Endothelial cell (in vitro differentiated cells): ENCODE measurements at regions not wholly inside any gene's neighbourhood (a gene's known extent, or its start where the extent isn't known, plus 50 kb on each side); places are given as distances from the start of the nearest gene placed in this dataset.

Experiments
- DNase-seq: peaks from one replicate; pipeline ENCODE4 v3.0.0; 2021; ENCODE audit warnings: low spot score
- H3K27ac Mint-ChIP-seq: one replicate; pipeline ENCODE4 v1.8.0; 2021; ENCODE audit warnings: mixed read lengths, inconsistent platforms; ENCODE audit not compliant: unreplicated experiment
- H3K27me3 Mint-ChIP-seq: one replicate; pipeline ENCODE4 v1.8.0; 2021; ENCODE audit warnings: mild to moderate bottlenecking, moderate library complexity, mixed read lengths, inconsistent platforms; ENCODE audit not compliant: unreplicated experiment
- H3K36me3 Mint-ChIP-seq: one replicate; pipeline ENCODE4 v1.8.0; 2021; ENCODE audit warnings: mild to moderate bottlenecking, low read depth, mixed read lengths, inconsistent platforms; ENCODE audit not compliant: unreplicated experiment
- H3K4me1 Mint-ChIP-seq: one replicate; pipeline ENCODE4 v1.8.0; 2021; ENCODE audit warnings: mild to moderate bottlenecking, mixed read lengths, inconsistent platforms; ENCODE audit not compliant: unreplicated experiment
- H3K4me3 Mint-ChIP-seq: one replicate; pipeline ENCODE4 v1.8.0; 2021; ENCODE audit warnings: mild to moderate bottlenecking, mixed read lengths, inconsistent platforms; ENCODE audit not compliant: unreplicated experiment
- H3K9me3 Mint-ChIP-seq: one replicate; pipeline ENCODE4 v1.8.0; 2021; ENCODE audit warnings: mixed read lengths, inconsistent platforms; ENCODE audit not compliant: unreplicated experiment
- TF ChIP-seq, protein P1 (sequence below): fragments of 200-600 bp; sonication (generic); IDR thresholded peaks from one replicate; pipeline ENCODE4 v1.5.0; 2021; ENCODE audit warnings: antibody characterized with exemption; ENCODE audit not compliant: unreplicated experiment

DNA sequence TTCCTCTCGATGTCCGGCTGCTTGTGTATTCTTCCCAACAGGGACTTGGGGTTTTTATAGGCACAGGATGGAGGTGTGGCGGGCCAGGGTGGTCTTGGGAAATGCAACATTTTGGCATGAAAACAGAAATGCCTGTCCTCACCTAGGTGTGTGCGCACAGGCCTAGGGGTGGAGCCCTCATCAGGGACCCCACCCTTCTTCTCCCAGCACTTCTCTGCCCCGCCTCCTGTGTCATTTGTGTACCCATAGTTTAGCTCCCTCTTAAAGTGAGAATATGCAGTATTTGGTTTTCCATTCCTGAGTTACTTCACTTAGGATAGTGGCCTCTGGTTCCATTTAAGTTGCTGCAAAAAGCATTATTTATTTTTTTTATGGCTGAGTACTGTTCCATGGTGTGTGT is 90.2 kb upstream of the ITGB1 start:
- no peak for DNase-seq
- H3K4me1 Mint-ChIP-seq = peaks cover 1% of the 10 kb centered on the region
- no peaks in the 10 kb centered on the region for H3K36me3 Mint-ChIP-seq
- no peaks in the 10 kb centered on the region for H3K9me3 Mint-ChIP-seq
- H3K27me3 Mint-ChIP-seq = no peaks in the 10 kb centered on the region
- H3K4me3 Mint-ChIP-seq = no peak overlapping the region
- H3K27ac Mint-ChIP-seq = no peak overlapping the region
- TF ChIP-seq, protein P1, sequence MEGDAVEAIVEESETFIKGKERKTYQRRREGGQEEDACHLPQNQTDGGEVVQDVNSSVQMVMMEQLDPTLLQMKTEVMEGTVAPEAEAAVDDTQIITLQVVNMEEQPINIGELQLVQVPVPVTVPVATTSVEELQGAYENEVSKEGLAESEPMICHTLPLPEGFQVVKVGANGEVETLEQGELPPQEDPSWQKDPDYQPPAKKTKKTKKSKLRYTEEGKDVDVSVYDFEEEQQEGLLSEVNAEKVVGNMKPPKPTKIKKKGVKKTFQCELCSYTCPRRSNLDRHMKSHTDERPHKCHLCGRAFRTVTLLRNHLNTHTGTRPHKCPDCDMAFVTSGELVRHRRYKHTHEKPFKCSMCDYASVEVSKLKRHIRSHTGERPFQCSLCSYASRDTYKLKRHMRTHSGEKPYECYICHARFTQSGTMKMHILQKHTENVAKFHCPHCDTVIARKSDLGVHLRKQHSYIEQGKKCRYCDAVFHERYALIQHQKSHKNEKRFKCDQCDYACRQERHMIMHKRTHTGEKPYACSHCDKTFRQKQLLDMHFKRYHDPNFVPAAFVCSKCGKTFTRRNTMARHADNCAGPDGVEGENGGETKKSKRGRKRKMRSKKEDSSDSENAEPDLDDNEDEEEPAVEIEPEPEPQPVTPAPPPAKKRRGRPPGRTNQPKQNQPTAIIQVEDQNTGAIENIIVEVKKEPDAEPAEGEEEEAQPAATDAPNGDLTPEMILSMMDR = no peak

DNA sequence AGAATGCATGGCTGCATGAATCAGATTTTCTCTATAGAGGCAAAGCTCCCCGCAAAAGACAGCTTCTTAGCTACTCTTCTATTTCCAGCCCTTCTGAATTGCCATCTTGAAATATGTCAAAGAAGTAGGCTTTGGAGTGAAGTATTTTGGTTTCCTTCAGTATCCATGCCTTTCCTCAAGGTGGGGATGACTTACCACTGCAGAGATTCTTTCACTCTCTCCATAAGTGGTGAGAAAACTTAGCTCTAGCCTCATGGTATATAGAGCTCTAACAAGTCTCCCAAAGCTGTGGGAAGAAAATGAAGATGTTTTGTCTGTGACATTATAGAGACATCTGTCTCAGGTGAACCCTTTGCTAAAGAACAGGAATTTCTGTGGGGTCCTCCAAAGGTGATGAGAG is 89.6 kb upstream of the ITGB1 start:
- H3K27me3 Mint-ChIP-seq = no peaks in the 10 kb centered on the region
- H3K27ac Mint-ChIP-seq = no peak overlapping the region
- H3K4me3 Mint-ChIP-seq = no peak overlapping the region
- H3K9me3 Mint-ChIP-seq = no peaks in the 10 kb centered on the region
- DNase-seq = no peak
- TF ChIP-seq, protein P1 = no peak
- H3K4me1 Mint-ChIP-seq = no peaks in the 10 kb centered on the region
- no peaks in the 10 kb centered on the region for H3K36me3 Mint-ChIP-seq

DNA sequence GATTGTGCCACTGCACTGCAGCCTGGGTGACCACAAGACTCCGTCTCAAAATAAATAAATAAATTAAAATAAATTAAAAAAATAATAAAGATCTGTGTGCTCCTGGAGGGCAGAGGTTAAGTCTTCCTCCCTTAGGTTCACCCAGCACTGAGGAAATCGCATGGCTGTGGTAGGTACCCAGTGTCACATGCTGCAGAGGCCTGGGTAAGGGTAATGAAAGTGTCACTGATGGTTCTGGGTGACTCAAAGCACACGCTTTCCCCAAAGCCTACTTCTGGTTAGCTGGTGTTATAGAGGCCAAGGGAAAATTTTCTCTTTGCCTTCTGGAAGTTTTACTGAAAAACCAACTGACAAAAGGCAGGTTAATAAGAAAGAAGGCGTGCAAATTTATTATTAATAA is 88.8 kb upstream of the ITGB1 start:
- Mint-ChIP-seq H3K27me3 (peaks cover 2% of the 10 kb centered on the region), H3K4me3 (no peak overlapping the region), H3K4me1 (no peaks in the 10 kb centered on the region), H3K36me3 (no peaks in the 10 kb centered on the region), H3K9me3 (no peaks in the 10 kb centered on the region), H3K27ac (no peak overlapping the region)
- TF ChIP-seq, protein P1 = no peak
- DNase-seq = no peak

DNA sequence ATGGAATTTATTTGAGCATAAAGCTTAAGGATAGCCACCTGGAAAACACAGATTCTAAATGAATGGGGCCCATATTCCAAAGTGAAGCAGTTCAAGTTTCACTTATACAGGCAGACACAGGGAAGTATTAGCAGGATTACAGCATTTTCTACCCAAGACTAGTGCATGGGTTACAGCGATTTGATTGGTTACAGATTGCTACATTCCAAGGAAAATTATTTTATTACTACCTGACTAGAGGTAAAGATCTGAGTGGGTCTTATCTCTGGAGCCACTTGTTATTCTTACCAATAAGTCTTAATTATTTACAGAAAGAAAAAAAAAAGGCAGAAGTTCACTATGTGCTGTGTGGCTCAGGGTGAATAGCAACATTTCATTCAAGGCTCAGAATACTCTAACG is 87.4 kb upstream of the ITGB1 start:
- H3K36me3 Mint-ChIP-seq = no peaks in the 10 kb centered on the region
- peaks cover 3% of the 10 kb centered on the region for H3K27me3 Mint-ChIP-seq
- H3K27ac Mint-ChIP-seq = no peak overlapping the region
- H3K9me3 Mint-ChIP-seq = no peaks in the 10 kb centered on the region
- H3K4me1 Mint-ChIP-seq = peaks cover 3% of the 10 kb centered on the region
- H3K4me3 Mint-ChIP-seq = no peak overlapping the region
- no peak for DNase-seq
- TF ChIP-seq, protein P1 = no peak

DNA sequence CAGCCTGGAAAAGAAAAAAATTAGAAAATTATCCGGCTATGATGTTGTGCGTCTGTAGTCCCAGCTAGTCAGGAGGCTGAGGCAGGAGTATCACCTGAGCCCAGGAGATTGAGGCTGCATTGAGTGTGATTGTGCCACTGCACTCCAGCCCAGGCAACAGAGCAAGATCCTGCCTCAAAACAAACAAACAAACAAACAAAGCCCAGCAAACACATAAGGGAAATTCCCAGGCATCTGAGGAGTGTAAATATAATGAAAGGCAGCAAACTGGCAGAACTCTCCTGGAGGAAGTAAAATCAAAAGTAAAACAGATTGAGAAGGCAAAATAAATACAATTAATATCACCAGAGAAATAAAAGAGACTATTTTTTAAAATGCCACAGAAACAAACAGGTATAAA is 84.5 kb upstream of the ITGB1 start:
- no peak for DNase-seq
- peaks cover 3% of the 10 kb centered on the region for H3K27me3 Mint-ChIP-seq
- H3K27ac Mint-ChIP-seq = no peak overlapping the region
- H3K4me3 Mint-ChIP-seq = no peak overlapping the region
- TF ChIP-seq, protein P1 = no peak
- peaks cover 3% of the 10 kb centered on the region for H3K4me1 Mint-ChIP-seq
- H3K36me3 Mint-ChIP-seq = no peaks in the 10 kb centered on the region
- H3K9me3 Mint-ChIP-seq = no peaks in the 10 kb centered on the region
